Stimulated activated CD4-positive, alpha-beta T cell treated with anti-CD3 and anti-CD28 coated beads, TNF-alpha, amount 100 ng/mL, for 24 hours (primary cell): ENCODE measurements at regions not wholly inside any gene's neighbourhood (a gene's known extent, or its start where the extent isn't known, plus 50 kb on each side); places are given as distances from the start of the nearest gene placed in this dataset.
"Not testable (repeated sequence)": the region's sequence is repeated elsewhere in the genome, so short reads cannot be mapped to it uniquely, and the experiment has no call there.

ENCODE experiments used
- DNase-seq, 3 experiments: peaks; one replicate each; pipeline ENCODE4 v3.0.0-alpha.2; 2020; ENCODE audit warnings: low read depth in 3 of 3

GRCh38 chr13:90055760-90056159 lies 1291.7 kb upstream of the MIR17HG start:
- no peak for DNase-seq

DNA sequence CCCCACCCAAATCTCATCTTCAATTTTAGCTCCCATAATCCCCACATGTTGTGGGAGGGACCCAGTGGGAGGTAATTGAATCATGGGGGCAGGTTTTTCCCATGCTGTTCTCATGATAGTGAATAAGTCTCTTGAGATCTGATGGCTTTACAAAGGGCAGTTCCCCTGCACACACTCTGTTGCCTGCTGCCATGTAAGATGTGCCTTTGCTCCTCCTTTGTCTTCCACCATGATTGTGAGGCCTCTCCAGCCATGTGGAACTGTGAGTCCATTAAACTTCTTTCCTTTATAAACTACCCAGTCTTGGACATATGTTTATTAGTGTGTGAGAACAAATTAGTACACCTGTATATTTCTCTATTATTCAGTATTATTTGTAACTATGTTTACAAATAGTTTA lies 1283.3 kb upstream of the MIR17HG start:
- DNase-seq = not testable (repeated sequence)

- DNase-seq = no peak
Measured at GRCh38 chr13:90068658-90069057, 1278.8 kb upstream of the MIR17HG start.

DNA sequence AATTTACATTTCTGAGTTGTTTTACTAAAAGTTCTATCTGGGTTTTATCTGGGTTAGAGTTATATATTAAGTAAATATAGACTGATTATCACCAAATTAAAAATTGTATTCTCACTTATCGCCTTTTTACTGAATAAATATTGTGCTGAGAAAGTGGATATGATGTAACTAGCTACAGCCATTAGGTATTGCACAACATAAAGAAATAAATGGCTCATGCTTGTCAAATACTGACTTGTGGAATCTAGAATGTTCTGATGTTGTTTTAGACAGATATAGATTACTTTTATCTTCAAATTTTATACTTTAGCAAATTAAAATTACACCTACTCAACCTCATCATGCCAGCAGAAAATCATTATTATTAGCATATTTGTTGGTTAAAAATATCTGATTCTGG lies 1277.1 kb upstream of the MIR17HG start:
- no peak for DNase-seq

GRCh38 chr13:90070837-90071525 lies 1276.5 kb upstream of the MIR17HG start:
- no peak for DNase-seq

DNA sequence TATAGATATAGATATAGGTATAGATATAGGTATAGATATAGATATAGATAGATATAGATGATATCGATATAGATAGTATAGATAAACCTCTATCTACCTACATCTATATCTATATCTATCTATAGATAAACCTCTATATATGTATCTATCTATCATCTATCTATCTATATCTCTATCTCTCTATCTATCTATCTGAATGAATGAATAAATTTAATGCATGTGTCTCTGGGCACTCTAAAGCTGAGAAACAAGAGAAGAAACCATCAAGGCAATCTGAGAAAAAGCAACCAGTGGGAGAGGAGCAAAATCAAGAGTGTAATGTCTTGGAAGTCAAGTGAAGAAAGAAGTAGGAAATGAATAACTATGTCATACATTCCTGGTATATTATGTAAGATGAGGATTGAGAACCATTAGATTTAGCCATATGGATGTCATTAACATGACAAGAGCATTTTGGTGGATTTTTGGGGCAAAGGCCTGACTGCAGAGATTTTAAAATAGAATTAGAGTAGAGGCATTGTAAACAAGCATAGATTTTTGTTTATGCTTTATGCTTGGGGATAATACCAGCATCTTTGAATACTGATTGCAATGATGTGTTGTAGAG lies 1262.7 kb upstream of the MIR17HG start:
- no peak for DNase-seq

- no peak for DNase-seq
Measured at GRCh38 chr13:90089051-90089450, 1258.4 kb upstream of the MIR17HG start.

DNA sequence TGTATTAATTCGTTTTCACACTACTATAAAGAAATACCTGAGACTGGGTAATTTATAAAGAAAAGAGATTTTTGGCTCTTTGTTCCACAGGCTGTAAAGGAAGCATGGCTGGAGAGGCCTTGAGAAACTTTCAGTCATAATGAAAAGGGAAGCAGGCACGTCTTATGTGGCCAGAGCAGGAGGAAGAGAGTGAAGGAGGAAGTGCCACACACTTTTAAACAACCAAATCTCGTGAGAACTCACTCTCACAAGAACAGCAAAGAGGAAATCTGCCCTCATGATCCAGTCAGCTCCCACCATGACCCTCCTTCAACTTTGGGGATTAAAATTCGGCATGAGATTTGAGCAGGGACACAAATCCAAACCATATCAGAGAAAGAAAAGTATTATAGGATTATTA lies 1255.9 kb upstream of the MIR17HG start:
- DNase-seq = no peak

GRCh38 chr13:90094357-90094756 lies 1253.1 kb upstream of the MIR17HG start:
- no peak for DNase-seq

GRCh38 chr13:90098577-90098976 lies 1248.9 kb upstream of the MIR17HG start:
- no peak for DNase-seq

DNA sequence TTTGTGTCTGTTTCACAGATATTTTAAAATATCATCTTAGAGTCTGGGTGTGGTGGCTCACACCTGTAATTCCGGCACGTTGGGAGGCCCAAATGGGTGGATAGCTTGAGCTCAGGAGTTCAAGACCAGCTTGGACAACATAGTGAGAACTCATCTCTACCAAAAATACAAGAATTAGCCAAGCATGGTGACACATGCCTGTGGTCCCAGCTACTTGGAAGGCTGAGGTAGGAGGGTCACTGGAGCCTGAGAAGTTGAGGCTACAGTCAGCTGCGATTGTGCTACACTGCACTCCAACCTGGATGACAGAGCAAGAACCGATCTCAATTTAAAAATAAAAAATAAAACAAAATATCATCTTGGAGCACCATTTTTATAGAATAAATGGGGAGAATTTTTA lies 1247.6 kb upstream of the MIR17HG start:
- DNase-seq = no peak

GRCh38 chr13:90103099-90103784 lies 1244.2 kb upstream of the MIR17HG start:
- no peak for DNase-seq

DNA sequence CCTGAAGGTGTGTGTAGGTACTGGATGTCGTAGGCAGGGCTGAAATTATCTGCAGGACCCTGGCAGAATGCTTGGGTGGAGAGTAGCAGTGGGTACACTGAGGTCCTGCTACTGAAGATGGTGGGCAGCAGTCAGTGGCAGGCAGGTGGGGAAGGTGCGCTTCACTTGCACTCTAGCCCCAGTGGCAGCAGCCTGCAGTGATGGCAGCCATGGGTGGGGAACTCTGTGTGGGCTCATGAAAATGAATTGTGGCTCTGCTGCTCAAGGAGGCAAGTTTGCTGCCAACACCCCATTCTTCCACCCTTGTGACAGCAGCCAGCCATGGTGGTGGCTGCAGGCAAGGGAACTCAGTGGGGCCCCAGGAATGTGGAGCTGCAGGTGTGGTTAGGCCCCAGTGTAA lies 1242.7 kb upstream of the MIR17HG start:
- no peak for DNase-seq

- DNase-seq = no peak
Measured at GRCh38 chr13:90105276-90105675, 1242.2 kb upstream of the MIR17HG start.

- DNase-seq = no peak
Measured at GRCh38 chr13:90105849-90106496, 1241.5 kb upstream of the MIR17HG start.

DNA sequence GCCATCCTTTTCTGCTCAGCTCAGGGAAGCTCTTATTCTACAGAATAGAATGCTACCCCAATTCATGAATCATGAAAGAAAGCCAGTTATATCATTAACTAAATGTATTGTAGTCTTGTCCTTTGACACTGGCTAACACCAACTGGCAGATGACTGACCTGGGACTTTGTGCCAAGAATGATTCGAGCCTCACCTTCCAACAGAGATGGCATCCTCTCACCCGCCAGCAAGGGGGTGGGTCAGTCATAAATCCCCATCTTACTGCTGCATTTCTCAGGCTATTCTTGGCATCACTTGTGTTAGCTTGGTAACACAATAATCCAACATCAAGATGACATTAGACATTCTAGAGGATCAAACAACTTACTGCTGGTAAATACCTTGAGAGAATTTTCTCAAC lies 1239.8 kb upstream of the MIR17HG start:
- DNase-seq = no peak

DNA sequence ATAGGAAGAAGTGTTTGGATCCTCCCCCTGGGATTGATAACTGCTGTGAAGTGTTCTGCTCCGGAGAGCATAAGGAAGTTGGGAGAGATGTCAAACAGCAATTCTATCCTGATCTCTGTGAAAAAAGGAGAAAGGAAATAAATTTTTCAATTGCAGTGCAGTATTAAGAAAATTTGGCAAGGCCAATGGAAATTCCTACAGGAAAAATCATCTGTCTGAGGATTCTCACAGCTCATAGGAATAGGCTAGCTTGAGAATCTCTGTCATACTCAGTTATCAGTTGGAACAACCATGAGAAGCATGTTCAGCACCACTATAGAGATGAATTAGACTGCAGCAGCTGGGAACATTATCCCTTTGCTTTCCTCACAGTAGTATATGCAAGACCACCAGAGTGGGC lies 1238.9 kb upstream of the MIR17HG start:
- DNase-seq = no peak

GRCh38 chr13:90116121-90116520 lies 1231.4 kb upstream of the MIR17HG start:
- no peak for DNase-seq

- no peak for DNase-seq
Measured at GRCh38 chr13:90118467-90119071, 1228.9 kb upstream of the MIR17HG start.

GRCh38 chr13:90120026-90120425 lies 1227.5 kb upstream of the MIR17HG start:
- DNase-seq = no peak

DNA sequence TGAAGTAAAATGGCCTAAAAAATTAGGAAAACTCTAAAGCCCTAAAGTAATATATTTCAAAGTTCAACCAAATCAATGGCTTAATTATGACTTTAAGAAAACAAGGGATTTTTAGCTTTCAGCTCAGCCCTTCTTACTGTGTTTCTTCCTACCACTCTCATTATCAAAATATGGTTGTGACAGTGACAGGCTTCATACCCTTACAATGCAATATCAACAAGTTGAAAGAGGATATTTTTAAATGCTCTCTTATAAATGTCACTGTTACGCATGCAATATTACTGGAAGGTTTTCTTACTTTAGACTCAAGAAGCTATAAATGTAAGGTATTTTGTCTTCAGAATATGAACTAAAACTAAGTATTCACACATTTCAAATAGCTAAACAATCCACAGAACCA lies 1225.7 kb upstream of the MIR17HG start:
- no peak for DNase-seq

DNA sequence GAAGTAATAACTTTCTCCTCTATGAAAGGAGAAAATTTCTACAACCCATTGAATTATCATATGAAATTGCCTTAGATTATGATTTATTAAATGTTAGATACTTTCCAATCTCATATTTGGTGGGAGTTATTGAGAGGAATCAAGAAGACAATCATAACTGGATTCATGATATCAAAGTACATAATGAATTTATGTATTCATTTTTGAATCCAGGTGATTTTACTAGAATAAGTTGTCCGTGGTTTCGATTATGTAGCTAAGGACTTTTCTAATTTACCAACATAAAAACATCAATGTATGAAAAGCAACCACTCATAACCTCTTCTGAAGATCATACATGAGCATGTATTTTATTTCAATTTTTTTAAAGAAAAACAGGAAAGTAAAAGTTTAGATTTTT lies 1225.0 kb upstream of the MIR17HG start:
- DNase-seq = no peak
